H1 (cell line): ENCODE measurements at regions not wholly inside any gene's neighbourhood (a gene's known extent, or its start where the extent isn't known, plus 50 kb on each side); places are given as distances from the start of the nearest gene placed in this dataset.

Experiments
- CBX8 ChIP-seq: fragments of 300-800, 300-1000 bp; sonication (generic); IDR thresholded peaks from 2 replicates; pipeline ENCODE4 v1.7.1; 2016; ENCODE audit warnings: low read depth, low read length, borderline replicate concordance
- HDAC2 ChIP-seq, 2 experiments: fragments of 300-600 bp in 1 of 2; sonication (generic) in 1 of 2; IDR thresholded peaks; 2 replicates each; pipeline ENCODE4 v1.6.1; 2011 to 2012; ENCODE audit warnings: low read depth in 2 of 2, low read length in 2 of 2, mild to moderate bottlenecking in 2 of 2, moderate library complexity in 2 of 2, borderline replicate concordance in 1 of 2, inconsistent platforms in 1 of 2
- KDM5A ChIP-seq: fragments of 200-600 bp; IDR thresholded peaks from 2 replicates; pipeline ENCODE4 v1.7.1; 2012; ENCODE audit warnings: mild to moderate bottlenecking, low read length, inconsistent platforms, mixed read lengths
- RFX5 ChIP-seq: IDR thresholded peaks from 2 replicates; pipeline ENCODE4 v1.6.1; 2011; ENCODE audit warnings: low read depth, low read length, improper control_type of control experiment, borderline replicate concordance
- SIN3A ChIP-seq, 2 experiments: IDR thresholded peaks in 1 of 2; conservative IDR thresholded peaks in 1 of 2; 2 replicates each; pipeline ENCODE4 v1.6.1; 2011 to 2012; ENCODE audit warnings: low read length in 2 of 2, improper control_type of control experiment in 1 of 2, low read depth in 1 of 2, mild to moderate bottlenecking in 1 of 2
- SP1 ChIP-seq: IDR thresholded peaks from 2 replicates; pipeline ENCODE4 v1.6.1; 2011; ENCODE audit warnings: low read depth, low read length
- TBP ChIP-seq: IDR thresholded peaks from 2 replicates; pipeline ENCODE4 v1.6.1; 2011; ENCODE audit warnings: low read depth, low read length, improper control_type of control experiment
- TF ChIP-seq, protein P1 (sequence below): fragments of 300-600 bp; sonication (generic); IDR thresholded peaks from 2 replicates; pipeline ENCODE4 v1.7.1; 2012; ENCODE audit warnings: low read length, moderate library complexity, mild to moderate bottlenecking, inconsistent platforms; ENCODE audit not compliant: insufficient replicate concordance

DNA sequence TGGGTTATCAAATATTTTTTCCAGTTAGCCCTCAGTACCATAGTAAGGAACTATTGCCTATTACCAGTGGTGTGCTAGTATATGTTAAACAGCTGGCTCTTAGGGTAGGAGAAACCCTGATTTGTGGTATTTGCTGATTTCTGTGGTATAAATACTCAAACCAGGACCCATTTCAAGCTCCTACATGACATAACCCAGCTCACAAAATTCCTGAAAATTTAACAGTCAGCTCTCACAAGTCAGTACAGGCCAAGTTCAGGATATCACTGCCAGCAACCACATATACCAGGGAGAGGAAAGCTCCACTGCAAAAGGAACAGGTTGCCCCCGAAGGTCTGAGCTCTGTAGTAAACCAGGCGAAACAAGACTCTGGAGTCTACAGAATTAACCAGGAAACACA is 315.3 kb downstream of the NOVA1 start (continued):
- TF ChIP-seq, protein P1, sequence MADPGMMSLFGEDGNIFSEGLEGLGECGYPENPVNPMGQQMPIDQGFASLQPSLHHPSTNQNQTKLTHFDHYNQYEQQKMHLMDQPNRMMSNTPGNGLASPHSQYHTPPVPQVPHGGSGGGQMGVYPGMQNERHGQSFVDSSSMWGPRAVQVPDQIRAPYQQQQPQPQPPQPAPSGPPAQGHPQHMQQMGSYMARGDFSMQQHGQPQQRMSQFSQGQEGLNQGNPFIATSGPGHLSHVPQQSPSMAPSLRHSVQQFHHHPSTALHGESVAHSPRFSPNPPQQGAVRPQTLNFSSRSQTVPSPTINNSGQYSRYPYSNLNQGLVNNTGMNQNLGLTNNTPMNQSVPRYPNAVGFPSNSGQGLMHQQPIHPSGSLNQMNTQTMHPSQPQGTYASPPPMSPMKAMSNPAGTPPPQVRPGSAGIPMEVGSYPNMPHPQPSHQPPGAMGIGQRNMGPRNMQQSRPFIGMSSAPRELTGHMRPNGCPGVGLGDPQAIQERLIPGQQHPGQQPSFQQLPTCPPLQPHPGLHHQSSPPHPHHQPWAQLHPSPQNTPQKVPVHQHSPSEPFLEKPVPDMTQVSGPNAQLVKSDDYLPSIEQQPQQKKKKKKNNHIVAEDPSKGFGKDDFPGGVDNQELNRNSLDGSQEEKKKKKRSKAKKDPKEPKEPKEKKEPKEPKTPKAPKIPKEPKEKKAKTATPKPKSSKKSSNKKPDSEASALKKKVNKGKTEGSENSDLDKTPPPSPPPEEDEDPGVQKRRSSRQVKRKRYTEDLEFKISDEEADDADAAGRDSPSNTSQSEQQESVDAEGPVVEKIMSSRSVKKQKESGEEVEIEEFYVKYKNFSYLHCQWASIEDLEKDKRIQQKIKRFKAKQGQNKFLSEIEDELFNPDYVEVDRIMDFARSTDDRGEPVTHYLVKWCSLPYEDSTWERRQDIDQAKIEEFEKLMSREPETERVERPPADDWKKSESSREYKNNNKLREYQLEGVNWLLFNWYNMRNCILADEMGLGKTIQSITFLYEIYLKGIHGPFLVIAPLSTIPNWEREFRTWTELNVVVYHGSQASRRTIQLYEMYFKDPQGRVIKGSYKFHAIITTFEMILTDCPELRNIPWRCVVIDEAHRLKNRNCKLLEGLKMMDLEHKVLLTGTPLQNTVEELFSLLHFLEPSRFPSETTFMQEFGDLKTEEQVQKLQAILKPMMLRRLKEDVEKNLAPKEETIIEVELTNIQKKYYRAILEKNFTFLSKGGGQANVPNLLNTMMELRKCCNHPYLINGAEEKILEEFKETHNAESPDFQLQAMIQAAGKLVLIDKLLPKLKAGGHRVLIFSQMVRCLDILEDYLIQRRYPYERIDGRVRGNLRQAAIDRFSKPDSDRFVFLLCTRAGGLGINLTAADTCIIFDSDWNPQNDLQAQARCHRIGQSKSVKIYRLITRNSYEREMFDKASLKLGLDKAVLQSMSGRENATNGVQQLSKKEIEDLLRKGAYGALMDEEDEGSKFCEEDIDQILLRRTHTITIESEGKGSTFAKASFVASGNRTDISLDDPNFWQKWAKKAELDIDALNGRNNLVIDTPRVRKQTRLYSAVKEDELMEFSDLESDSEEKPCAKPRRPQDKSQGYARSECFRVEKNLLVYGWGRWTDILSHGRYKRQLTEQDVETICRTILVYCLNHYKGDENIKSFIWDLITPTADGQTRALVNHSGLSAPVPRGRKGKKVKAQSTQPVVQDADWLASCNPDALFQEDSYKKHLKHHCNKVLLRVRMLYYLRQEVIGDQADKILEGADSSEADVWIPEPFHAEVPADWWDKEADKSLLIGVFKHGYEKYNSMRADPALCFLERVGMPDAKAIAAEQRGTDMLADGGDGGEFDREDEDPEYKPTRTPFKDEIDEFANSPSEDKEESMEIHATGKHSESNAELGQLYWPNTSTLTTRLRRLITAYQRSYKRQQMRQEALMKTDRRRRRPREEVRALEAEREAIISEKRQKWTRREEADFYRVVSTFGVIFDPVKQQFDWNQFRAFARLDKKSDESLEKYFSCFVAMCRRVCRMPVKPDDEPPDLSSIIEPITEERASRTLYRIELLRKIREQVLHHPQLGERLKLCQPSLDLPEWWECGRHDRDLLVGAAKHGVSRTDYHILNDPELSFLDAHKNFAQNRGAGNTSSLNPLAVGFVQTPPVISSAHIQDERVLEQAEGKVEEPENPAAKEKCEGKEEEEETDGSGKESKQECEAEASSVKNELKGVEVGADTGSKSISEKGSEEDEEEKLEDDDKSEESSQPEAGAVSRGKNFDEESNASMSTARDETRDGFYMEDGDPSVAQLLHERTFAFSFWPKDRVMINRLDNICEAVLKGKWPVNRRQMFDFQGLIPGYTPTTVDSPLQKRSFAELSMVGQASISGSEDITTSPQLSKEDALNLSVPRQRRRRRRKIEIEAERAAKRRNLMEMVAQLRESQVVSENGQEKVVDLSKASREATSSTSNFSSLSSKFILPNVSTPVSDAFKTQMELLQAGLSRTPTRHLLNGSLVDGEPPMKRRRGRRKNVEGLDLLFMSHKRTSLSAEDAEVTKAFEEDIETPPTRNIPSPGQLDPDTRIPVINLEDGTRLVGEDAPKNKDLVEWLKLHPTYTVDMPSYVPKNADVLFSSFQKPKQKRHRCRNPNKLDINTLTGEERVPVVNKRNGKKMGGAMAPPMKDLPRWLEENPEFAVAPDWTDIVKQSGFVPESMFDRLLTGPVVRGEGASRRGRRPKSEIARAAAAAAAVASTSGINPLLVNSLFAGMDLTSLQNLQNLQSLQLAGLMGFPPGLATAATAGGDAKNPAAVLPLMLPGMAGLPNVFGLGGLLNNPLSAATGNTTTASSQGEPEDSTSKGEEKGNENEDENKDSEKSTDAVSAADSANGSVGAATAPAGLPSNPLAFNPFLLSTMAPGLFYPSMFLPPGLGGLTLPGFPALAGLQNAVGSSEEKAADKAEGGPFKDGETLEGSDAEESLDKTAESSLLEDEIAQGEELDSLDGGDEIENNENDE, result no peak
- no peak for TF ChIP-seq HDAC2 (IDR thresholded peaks at IDR 0.05; ENCODE audit: borderline replicate concordance in 1 of 2, low read depth in 2 of 2, low read length in 2 of 2)
- no peak for TF ChIP-seq KDM5A
- TF ChIP-seq RFX5, result no peak
- no peak for TF ChIP-seq SIN3A (conservative IDR thresholded peaks at IDR 0.05 in 1 of 2, IDR thresholded peaks at IDR 0.05 in 1 of 2; ENCODE audit: low read depth in 1 of 2, low read length in 2 of 2)
- no peak for TF ChIP-seq CBX8
- TF ChIP-seq SP1, result no peak
- no peak for TF ChIP-seq TBP
